Stimulated activated CD8-positive, alpha-beta memory T cell treated with anti-CD3 and anti-CD28 coated beads, Interleukin-7, amount 100 ng/mL, for 24 hours (primary cell): ENCODE measurements at regions not wholly inside any gene's neighbourhood (a gene's known extent, or its start where the extent isn't known, plus 50 kb on each side); places are given as distances from the start of the nearest gene placed in this dataset.
"Not testable (repeated sequence)": the region's sequence is repeated elsewhere in the genome, so short reads cannot be mapped to it uniquely, and the experiment has no call there.

Source experiments
- DNase-seq: peaks from one replicate; pipeline ENCODE4 v3.0.0-alpha.2; 2020; ENCODE audit warnings: low read depth

GRCh38 chr10:91003379-91003778, 82.5 kb upstream of the ANKRD1 start:
- not testable (repeated sequence) for DNase-seq

- DNase-seq = not testable (repeated sequence)
These were observed 84.4 kb upstream of the ANKRD1 start for GRCh38 chr10:91005276-91005675.

GRCh38 chr10:91006001-91006751, 85.3 kb upstream of the ANKRD1 start:
- DNase-seq = peak; percentile 41

GRCh38 chr10:91006752-91007346, 86.0 kb upstream of the ANKRD1 start:
- DNase-seq = no peak

DNA sequence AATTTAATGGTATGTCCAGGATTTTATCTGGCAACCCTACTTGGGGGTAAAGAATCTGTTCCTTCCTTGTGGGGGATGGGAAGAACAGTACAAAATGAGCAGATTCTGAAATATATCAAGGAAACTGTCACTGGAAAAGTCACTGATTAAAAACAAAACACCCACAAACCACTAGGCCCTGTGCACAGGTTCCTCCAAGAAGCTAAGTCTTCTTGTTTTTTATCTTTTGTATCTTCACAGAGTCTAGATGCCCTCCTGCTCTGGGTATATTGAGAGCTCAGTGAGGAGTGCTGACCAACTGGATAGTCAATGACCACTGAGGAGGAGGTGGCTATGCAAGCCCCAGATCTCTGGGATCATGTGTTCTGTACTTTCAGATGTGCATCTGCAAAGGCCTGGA, 86.8 kb upstream of the ANKRD1 start:
- no peak for DNase-seq

- no peak for DNase-seq
These were observed 88.2 kb upstream of the ANKRD1 start for GRCh38 chr10:91009121-91009520.

DNA sequence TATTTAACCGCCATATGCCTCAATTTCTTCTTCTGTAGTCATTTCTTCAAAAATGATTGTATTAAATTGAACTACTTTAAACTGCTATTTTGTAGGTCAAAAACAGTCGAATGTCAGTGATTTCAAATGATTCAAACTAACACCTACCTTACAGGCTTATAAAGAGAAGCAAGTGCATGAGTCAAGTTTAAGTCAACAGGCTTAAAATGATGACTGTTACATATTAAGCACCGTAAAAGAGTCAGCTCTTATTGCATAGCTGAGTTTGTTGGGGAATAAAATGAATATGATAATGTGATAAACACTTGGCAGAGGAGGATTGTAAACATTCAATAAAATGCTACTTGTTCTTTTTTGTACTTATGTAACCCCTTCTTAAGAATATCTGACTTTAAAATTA, 90.1 kb upstream of the ANKRD1 start:
- no peak for DNase-seq

DNA sequence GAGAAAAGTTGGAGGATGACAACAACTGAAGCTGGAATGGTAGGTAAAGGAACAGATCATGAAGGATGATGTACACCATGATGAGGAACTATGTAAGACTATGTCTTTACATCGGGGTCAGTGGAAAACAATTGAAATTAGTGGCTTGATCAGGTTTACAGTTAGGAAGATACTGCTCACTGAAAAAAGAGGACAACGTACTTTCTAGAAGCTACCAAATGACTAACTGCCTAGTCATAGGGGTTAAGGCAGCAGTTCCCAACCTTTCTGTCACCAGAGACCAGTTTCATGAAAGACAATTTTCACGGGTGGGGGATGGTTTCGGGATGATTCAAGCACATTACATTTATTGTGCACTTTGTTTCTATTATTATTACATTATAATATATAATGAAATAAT, 91.6 kb upstream of the ANKRD1 start:
- DNase-seq = no peak

DNA sequence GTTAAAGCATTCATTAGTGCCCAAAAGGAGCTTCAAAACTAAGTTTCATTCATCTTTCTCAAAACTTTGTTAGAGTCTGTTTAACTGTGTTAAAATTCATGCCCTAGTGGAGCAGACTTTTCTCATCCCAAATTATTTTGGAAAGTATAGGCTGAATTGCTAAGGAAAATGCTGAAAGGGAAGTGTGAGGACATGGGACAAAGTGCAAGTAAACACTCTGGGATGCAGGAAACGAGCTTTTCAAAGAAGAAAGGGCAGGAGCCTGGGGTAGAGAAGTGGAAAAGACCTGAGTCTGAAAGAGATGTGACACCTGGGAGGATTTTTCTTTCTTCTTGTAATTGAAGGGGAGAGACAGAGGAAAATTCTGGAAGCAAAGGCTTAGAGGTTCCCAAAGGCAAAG, 93.1 kb upstream of the ANKRD1 start:
- DNase-seq = no peak

- no peak for DNase-seq
These were observed 96.3 kb upstream of the ANKRD1 start for GRCh38 chr10:91017198-91017597.

- no peak for DNase-seq
These were observed 101.0 kb upstream of the ANKRD1 start for GRCh38 chr10:91021901-91022300.

- no peak for DNase-seq
These were observed 101.5 kb upstream of the ANKRD1 start for GRCh38 chr10:91022390-91022789.

GRCh38 chr10:91022924-91023699, 102.2 kb upstream of the ANKRD1 start:
- no peak for DNase-seq

GRCh38 chr10:91023700-91024398, 103.0 kb upstream of the ANKRD1 start:
- no peak for DNase-seq

DNA sequence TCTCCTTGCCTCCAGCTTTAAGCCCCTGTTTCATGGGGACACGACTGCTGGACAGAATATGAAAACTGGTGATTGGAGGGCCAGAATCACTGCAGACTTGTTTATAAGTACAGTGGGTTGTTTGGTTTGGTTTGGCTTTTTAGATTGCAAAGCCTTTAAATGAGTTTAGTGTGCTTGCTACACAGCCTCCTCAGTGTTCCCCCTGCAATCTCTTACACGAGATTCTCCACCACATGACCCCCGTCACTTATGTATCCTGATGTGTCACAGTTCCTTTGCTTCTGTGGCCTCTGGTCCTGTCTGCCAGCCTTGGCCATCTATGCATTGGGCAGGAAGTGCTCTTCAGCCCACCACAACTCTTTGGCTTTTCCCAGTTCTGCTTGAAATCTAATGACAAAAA, 103.7 kb upstream of the ANKRD1 start:
- no peak for DNase-seq

DNA sequence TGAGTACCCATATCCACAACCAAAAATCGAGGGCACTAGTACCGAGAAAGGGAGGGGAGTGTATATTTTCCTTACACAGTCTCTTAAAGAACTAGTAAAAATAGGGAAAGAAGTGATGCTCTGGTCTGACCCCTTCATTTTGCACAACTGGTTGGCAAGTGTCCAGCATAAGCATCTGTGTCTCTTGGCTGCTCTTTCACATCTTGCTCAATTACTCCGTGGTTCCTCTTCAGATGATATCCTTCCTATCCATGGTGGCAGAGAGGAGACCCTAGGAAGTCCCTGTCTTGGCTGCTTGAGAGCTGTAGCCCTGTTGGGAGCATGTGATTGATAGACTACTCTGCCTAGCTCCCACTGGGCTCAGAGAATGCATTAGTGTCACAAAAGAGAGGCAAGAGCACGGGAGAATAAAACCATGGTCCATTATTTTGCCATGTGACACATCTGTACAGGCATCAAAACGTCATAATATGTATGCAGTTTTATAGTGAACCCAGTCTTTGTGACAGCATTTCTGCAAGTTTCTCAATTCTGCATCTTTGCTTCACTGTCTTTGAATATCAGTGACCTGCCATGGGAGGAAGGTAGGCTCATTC, 111.8 kb upstream of the ANKRD1 start:
- no peak for DNase-seq

DNA sequence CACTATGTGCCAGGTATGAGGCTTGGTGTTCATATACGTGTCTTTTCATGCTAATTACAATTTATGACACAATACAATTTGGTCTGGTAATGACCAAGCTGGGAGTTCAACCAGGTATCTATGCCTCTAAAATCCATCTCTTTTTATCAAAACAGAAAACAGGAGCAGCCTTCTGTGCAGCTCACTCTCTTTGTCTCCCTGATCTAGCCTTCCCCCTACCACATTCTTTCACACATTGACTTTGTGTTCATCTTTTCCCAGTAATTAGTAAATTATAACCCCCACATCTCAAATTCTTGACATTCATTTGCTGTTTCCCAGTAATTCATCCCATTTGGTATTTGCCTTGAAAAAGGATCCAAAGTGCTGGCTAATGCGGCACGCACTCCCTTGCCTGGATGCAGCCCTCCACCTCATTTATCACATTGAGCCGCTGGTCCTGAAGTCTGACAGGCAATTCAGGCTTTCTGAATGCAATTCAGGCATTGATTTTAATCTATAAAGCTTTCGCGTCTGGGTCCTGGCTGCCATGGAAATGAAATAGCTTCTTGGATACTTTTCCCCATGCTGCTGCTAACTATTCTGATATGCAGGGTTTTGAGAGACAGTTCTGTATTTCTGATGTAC, 112.5 kb upstream of the ANKRD1 start:
- DNase-seq = no peak

DNA sequence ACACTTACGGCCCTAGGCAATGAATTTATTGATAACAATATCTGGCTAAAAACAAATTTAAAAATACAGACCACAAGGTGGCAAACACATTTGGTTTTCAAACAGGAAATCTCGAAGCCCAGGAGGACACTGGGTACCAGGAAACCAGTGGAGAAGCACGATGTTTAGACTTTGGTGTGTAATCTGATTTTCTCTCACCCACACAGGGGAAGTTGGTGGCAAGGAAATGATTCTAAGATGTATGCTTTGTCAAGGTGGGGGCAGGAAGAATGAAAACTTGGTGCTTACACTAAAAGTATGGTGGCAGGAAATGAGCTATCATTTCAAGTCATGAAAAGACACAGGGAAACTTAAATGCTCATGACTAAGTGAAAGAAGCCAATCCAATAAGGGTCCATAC, 113.2 kb upstream of the ANKRD1 start:
- DNase-seq = no peak

DNA sequence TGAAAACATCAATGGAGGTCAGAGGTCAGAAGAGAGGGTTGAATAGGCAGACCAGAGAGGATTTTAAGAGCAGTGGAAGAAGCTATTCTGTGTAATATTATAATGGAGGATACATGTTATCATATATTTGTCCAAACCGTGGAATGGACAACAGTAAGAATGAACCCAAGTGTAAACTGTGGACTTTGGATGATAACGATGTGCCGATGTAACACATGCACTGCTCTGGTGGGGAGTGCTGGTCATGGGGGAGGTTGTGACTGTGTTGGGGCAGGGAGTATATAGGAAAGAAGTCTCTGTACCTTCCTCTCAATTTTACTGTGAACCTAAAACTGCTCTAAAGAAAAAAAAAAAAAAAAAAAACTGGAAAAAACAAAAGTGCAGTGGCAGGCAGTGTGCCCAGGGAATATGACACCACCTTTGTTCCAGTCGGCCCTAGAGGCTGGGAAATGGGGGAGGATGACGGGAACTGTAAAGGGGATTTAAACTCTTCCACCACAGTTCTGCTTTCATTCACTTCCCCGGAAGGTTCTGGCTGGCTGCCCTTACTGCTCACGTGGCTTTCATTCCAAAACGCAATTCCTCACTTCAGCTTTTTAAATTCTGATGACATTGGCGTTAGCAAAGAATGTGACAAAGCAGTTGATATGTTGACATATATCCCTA, 113.7 kb upstream of the ANKRD1 start:
- DNase-seq = no peak

DNA sequence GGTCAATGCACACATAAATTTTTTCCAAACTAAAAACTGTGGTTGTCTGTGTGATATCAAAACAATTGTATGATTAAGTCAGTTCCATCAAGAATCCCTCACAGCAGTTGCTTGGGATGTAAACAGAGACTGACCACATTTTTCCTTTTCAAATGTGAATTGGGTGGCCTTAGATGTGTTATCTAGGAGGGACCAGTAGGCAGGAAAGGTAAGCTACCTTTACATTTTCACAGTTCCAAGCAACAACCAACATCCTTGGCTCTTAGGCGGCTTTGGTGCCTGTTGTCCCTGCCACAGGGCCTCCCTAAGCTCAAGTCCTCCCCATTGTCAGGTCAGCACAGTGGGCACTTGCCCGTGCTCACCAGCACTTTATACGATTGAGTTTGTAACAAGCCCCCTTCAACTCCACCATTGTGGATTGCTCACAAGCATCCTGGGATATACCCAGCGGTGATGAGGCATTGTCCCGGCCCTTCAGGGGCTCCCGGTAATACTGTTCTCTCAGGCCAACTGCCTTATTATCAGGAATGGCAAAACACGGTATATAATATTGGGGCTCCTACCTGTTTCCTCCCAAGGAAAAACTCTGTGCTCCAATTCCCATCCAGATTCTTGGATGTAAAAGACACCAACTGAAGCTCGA, 114.9 kb upstream of the ANKRD1 start:
- DNase-seq = no peak
